VCaP (cell line): ENCODE measurements at regions not wholly inside any gene's neighbourhood (a gene's known extent, or its start where the extent isn't known, plus 50 kb on each side); places are given as distances from the start of the nearest gene placed in this dataset.

Experiments
- H3K27ac ChIP-seq: fragments of 450-650 bp; 2 replicates; pipeline ENCODE4 v1.5.1; 2017
- CTCF ChIP-seq: fragments of 450-650 bp; conservative IDR thresholded peaks from 2 replicates; pipeline ENCODE4 v1.5.1; 2017; ENCODE audit warnings: mild to moderate bottlenecking, moderate library complexity

GRCh38 chr2:181308766-181309515 lies 148.2 kb upstream of the ITGA4 start:
- H3K27ac ChIP-seq: no peak overlapping the region
- TF ChIP-seq CTCF: no peak

GRCh38 chr2:181309586-181309985 lies 147.6 kb upstream of the ITGA4 start:
- no peak overlapping the region for H3K27ac ChIP-seq
- no peak for TF ChIP-seq CTCF

- H3K27ac ChIP-seq: no peak overlapping the region
- TF ChIP-seq CTCF: no peak
Observed at GRCh38 chr2:181310967-181311366, 146.2 kb upstream of the ITGA4 start.

GRCh38 chr2:181311837-181312236 lies 145.3 kb upstream of the ITGA4 start:
- no peak overlapping the region for H3K27ac ChIP-seq
- TF ChIP-seq CTCF: no peak

- no peak overlapping the region for H3K27ac ChIP-seq
Observed at GRCh38 chr2:181312515-181312927, 144.7 kb upstream of the ITGA4 start.

GRCh38 chr2:181313845-181314244 lies 143.3 kb upstream of the ITGA4 start:
- H3K27ac ChIP-seq: no peak overlapping the region
- no peak for TF ChIP-seq CTCF

More at GRCh38 chr2:181312515-181312927, 144.7 kb upstream of the ITGA4 start:
- TF ChIP-seq CTCF: no peak

GRCh38 chr2:181314551-181314950 lies 142.6 kb upstream of the ITGA4 start:
- TF ChIP-seq CTCF: no peak
- H3K27ac ChIP-seq: no peak overlapping the region
